HepG2 (cell line): ENCODE measurements at regions not wholly inside any gene's neighbourhood (a gene's known extent, or its start where the extent isn't known, plus 50 kb on each side); places are given as distances from the start of the nearest gene placed in this dataset.

ENCODE experiments used
- ATAC-seq: fragments of 200-7000 bp; cut with Tn5 transposase; 3 replicates; pipeline ENCODE4 v1.9.1; 2020; ENCODE audit warnings: mild to moderate bottlenecking, moderate library complexity
- BruUV-seq: library from RNA; stranded (reverse); fragments of 400-500 nt; replicated peaks from 2 replicates; lab custom pipeline; 2021; lab: Mats Ljungman, UMichigan
- CTCF ChIA-PET: fragments of 300-600 bp; formaldehyde crosslinking; extraction: SDS; loops from one replicate; lab custom pipeline; 2021; ENCODE audit warnings: low total read pairs, inconsistent platforms, low intra/inter-chr PET ratio; lab: Yijun Ruan, JAX
- POLR2A ChIA-PET: fragments of 350-600 bp; sonication (Branson Sonifier 250); formaldehyde crosslinking; loops from one replicate; lab custom pipeline; 2020; ENCODE audit warnings: antibody characterized with exemption, inconsistent platforms; lab: Yijun Ruan, JAX
- DNase-seq: peaks from one replicate; pipeline ENCODE4 v3.0.0-alpha.2; 2015; ENCODE audit warnings: low spot score
- FAIRE-seq: peaks from 3 replicates; lab custom pipeline; 2011; peaks lifted over from hg19 to GRCh38; lab: Jason Lieb, UNC
- H2AFZ ChIP-seq: one replicate; pipeline ENCODE4 v1.6.1; 2011; ENCODE audit warnings: low read length, inconsistent platforms
- H3K27ac ChIP-seq: fragments of 300-600 bp; 3 replicates; pipeline ENCODE4 v1.8.0; 2011; ENCODE audit warnings: mixed run types, mild to moderate bottlenecking, mixed read lengths, low read length, inconsistent platforms; ENCODE audit not compliant: insufficient read depth; ENCODE audit errors: extremely low read length
- H3K27me3 ChIP-seq, 2 experiments: fragments of 200-600 bp in 1 of 2; 2 replicates in 1 of 2; 3 replicates in 1 of 2; pipeline versions ENCODE4 v1.6.0 to v1.8.0; 2011; ENCODE audit warnings: low read length in 2 of 2, mild to moderate bottlenecking in 2 of 2, moderate library complexity in 2 of 2, inconsistent platforms in 1 of 2; ENCODE audit not compliant: insufficient read depth in 2 of 2, control insufficient read depth in 1 of 2
- H3K36me3 ChIP-seq, 2 experiments: fragments of 200-600 bp in 1 of 2; replicated peaks in 1 of 2; 2 replicates in 1 of 2; 3 replicates in 1 of 2; pipeline versions ENCODE4 v1.5.1 to v1.8.0; 2011; ENCODE audit warnings: low read length in 2 of 2, inconsistent platforms in 1 of 2; ENCODE audit not compliant: insufficient read depth in 2 of 2, control insufficient read depth in 1 of 2
- H3K4me1 ChIP-seq: 2 replicates; pipeline ENCODE4 v1.5.1; 2012; ENCODE audit warnings: low read length, inconsistent platforms; ENCODE audit not compliant: insufficient read depth
- H3K4me2 ChIP-seq: 2 replicates; pipeline ENCODE4 v1.6.0; 2011; ENCODE audit warnings: low read depth, low read length, inconsistent platforms
- H3K4me3 ChIP-seq, 3 experiments: fragments of 200-600 bp in 1 of 3; sonication (generic), shearing (Covaris generic) in 1 of 3; replicated peaks in 1 of 3; 2 replicates each; pipeline ENCODE4 v1.5.1; 2011 to 2016; ENCODE audit warnings: low read length in 3 of 3, inconsistent platforms in 2 of 3, low read depth in 2 of 3, mild to moderate bottlenecking in 2 of 3, control low read depth in 1 of 3, mixed read lengths in 1 of 3; ENCODE audit not compliant: insufficient read depth in 1 of 3
- H3K79me2 ChIP-seq: one replicate; pipeline ENCODE4 v1.6.1; 2011; ENCODE audit warnings: low read length, inconsistent platforms; ENCODE audit not compliant: insufficient read depth
- H3K9ac ChIP-seq: 2 replicates; pipeline ENCODE4 v1.6.0; 2011; ENCODE audit warnings: mild to moderate bottlenecking, low read depth, low read length, inconsistent platforms; ENCODE audit not compliant: insufficient read depth
- H3K9me3 ChIP-seq: 2 replicates; pipeline ENCODE4 v1.5.1; 2012; ENCODE audit warnings: mild to moderate bottlenecking, low read length
- H4K20me1 ChIP-seq: 2 replicates; pipeline ENCODE4 v1.6.0; 2011; ENCODE audit warnings: inconsistent platforms, mild to moderate bottlenecking, low read length, moderate library complexity; ENCODE audit not compliant: insufficient read depth
- HNRNPK ChIP-seq: fragments of 200-400 bp; formaldehyde crosslinking; IDR thresholded peaks from 2 replicates; pipeline ENCODE4 v1.6.1; 2018; ENCODE audit warnings: low read length, low read depth, moderate library complexity, mild to moderate bottlenecking; ENCODE audit not compliant: poor library complexity, severe bottlenecking
- PAX8 ChIP-seq: sonication (generic); formaldehyde crosslinking; IDR thresholded peaks from 2 replicates; pipeline ENCODE4 v1.8.0; 2022; ENCODE audit warnings: mild to moderate bottlenecking, missing genetic modification reagents, borderline replicate concordance
- ZMAT5 ChIP-seq: sonication (generic); formaldehyde crosslinking; IDR thresholded peaks from 2 replicates; pipeline ENCODE4 v1.5.0; 2020; ENCODE audit warnings: mild to moderate bottlenecking, low read depth, missing genetic modification reagents, borderline replicate concordance
- WGBS: methylation state at CpG from one replicate; pipeline ENCODE4 v1.1.6; 2017; ENCODE audit warnings: low lambda C conversion rate; 5-methylcytosine and 5-hydroxymethylcytosine counted together
- in situ Hi-C: cut with HindIII; loops from 2 replicates; pipeline ENCODE4 v1.10.0; 2017; ENCODE audit warnings: low pct_unique_long_range_greater_than_20kb; ENCODE audit not compliant: extremely low pct_ligation_motif_present
- intact Hi-C: fragments of 100-400 bp; cut with micrococcal nuclease; formaldehyde crosslinking; loops from one replicate; pipeline ENCODE4 v1.10.0; 2022; ENCODE audit not compliant: unreplicated experiment

DNA sequence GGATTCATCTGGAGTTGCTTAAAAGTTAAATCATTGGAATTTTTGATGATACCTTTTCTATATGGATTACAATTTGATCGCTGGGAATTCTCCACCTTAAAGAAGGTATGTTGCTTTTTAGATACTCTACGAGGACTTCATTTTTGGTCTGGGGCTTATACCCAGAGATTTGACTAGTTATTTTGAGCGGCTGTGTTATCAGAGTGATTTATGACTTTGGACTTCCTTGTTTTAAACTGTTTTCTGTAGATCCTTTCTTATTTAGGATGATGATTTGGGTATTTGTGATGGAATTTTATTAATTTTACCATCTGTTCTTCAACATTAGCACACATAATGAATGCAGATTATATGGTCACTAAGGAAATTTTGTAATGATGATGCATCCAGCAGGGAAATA, 75.2 kb downstream of the SOX4 start:
- in situ Hi-C loops (no loop called here), intact Hi-C loops (no loop called here)
- no peak overlapping the region for H3K27ac ChIP-seq
- H4K20me1 ChIP-seq: no peaks in the 10 kb centered on the region
- H3K4me2 ChIP-seq: no peak overlapping the region
- CTCF ChIA-PET: no interaction called here
- FAIRE-seq (no peak), DNase-seq (no peak), ATAC-seq (no peak)
- BruUV-seq: no TSS peak
- H3K4me3 ChIP-seq: no peak overlapping the region
- POLR2A ChIA-PET: no interaction called here
- H3K79me2 ChIP-seq: no peaks in the 10 kb centered on the region
- TF ChIP-seq PAX8 (CRISPR knock-in tag): no peak
- H3K4me1 ChIP-seq: no peaks in the 10 kb centered on the region
- no peak overlapping the region for H2AFZ ChIP-seq
- H3K9ac ChIP-seq: no peak overlapping the region
- H3K27me3 ChIP-seq: peaks cover 12 to 36% of the 10 kb centered on the region in 2 experiments
- no peaks in the 10 kb centered on the region for H3K9me3 ChIP-seq
- H3K36me3 ChIP-seq: no peaks in the 10 kb centered on the region
- WGBS: 19% methylated on average over 3 of the region's 3 CpGs

DNA sequence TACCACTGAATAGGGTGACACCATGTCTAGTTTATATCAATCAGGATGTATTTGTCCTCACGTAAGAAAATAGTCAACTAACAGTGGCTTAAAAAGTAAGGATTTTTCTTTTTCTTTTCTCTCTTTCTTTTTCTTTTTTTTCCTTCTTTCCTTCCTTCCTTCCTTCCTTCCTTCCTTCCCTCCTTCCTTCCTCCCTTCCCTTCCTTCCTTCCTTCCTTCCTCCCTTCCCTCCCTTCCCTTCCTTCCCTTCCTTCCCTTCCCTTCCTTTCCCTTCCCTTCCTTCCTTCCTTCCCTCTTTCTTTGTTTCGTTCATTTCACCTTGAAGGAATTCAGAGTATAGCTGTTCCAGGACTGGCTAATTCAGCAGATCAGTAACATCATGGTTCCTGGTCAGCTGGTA, 83.2 kb downstream of the SOX4 start:
- in situ Hi-C loops: no loop called here
- Histone ChIP-seq H3K9me3 (no peaks in the 10 kb centered on the region), H3K9ac (no peak overlapping the region), H2AFZ (no peak overlapping the region), H4K20me1 (no peaks in the 10 kb centered on the region), H3K4me1 (no peaks in the 10 kb centered on the region), H3K4me2 (no peak overlapping the region)
- DNase-seq: no peak
- WGBS: 12% methylated on average over 2 of the region's 2 CpGs
- peak; percentile 38 for TF ChIP-seq HNRNPK
- no peak for TF ChIP-seq ZMAT5 (CRISPR knock-in tag)
- TF ChIP-seq, all 625 proteins: peak for 1
- H3K4me3 ChIP-seq: no peak overlapping the region
- no peaks in the 10 kb centered on the region for H3K27me3 ChIP-seq
- H3K79me2 ChIP-seq: no peaks in the 10 kb centered on the region
- intact Hi-C loops: no loop called here
- no peak overlapping the region for H3K27ac ChIP-seq
- ATAC-seq (no peak), FAIRE-seq (no peak)
- H3K36me3 ChIP-seq: no peaks in the 10 kb centered on the region
- ChIA-PET CTCF (no interaction called here), POLR2A (no interaction called here)
- BruUV-seq: no TSS peak
